HL-60 (cell line): ENCODE measurements at regions not wholly inside any gene's neighbourhood (a gene's known extent, or its start where the extent isn't known, plus 50 kb on each side); places are given as distances from the start of the nearest gene placed in this dataset.

Experiments
- DNase-seq, 2 experiments: peaks; one replicate each; pipeline ENCODE4 v3.0.0-alpha.2; 2010 to 2020; ENCODE audit warnings: low read depth in 1 of 2, low spot score in 1 of 2
- H3K27ac ChIP-seq: fragments of 250-450 bp; sonication (Bioruptor Pico); replicated peaks from 2 replicates; pipeline ENCODE4 v1.5.1; 2020; ENCODE audit warnings: mild to moderate bottlenecking, moderate library complexity
- H3K27me3 ChIP-seq: fragments of 250-450 bp; sonication (Bioruptor Pico); 2 replicates; pipeline ENCODE4 v1.5.1; 2021; ENCODE audit warnings: mild to moderate bottlenecking, moderate library complexity; ENCODE audit not compliant: insufficient read depth, poor library complexity, severe bottlenecking
- H3K4me3 ChIP-seq: replicated peaks from 2 replicates; pipeline ENCODE4 v1.5.1; 2011; ENCODE audit warnings: mild to moderate bottlenecking, control low read depth, low read length; ENCODE audit not compliant: insufficient read depth
- CTCF ChIP-seq: IDR thresholded peaks from one replicate; pipeline ENCODE4 v1.5.1; 2011; ENCODE audit warnings: low read length, control low read depth, inconsistent platforms; ENCODE audit not compliant: insufficient read depth
- GABPA ChIP-seq: IDR thresholded peaks from 2 replicates; pipeline ENCODE4 v1.6.1; 2012; ENCODE audit warnings: low read depth
- POLR2AphosphoS5 ChIP-seq: IDR thresholded peaks from 2 replicates; pipeline ENCODE4 v1.6.1; 2012; ENCODE audit warnings: low read depth
- REST ChIP-seq: IDR thresholded peaks from 2 replicates; pipeline ENCODE4 v1.6.1; 2012; ENCODE audit warnings: low read depth; ENCODE audit not compliant: insufficient replicate concordance
- SPI1 ChIP-seq: IDR thresholded peaks from 2 replicates; pipeline ENCODE4 v1.6.1; 2012; ENCODE audit warnings: low read depth, mild to moderate bottlenecking, borderline replicate concordance

GRCh38 chr21:25127811-25128210, 479.5 kb downstream of the MRPL39 start:
- Histone ChIP-seq H3K4me3 (no peak overlapping the region), H3K27ac (no peak overlapping the region), H3K27me3 (no peaks in the 10 kb centered on the region)
- no peak for DNase-seq
- TF ChIP-seq GABPA (no peak), SPI1 (no peak), POLR2AphosphoS5 (no peak), CTCF (no peak), REST (no peak)

- H3K27me3 ChIP-seq = no peaks in the 10 kb centered on the region
- no peak for DNase-seq
- H3K27ac ChIP-seq = no peak overlapping the region
- TF ChIP-seq POLR2AphosphoS5 (no peak), GABPA (no peak), SPI1 (no peak), REST (no peak), CTCF (no peak)
- no peak overlapping the region for H3K4me3 ChIP-seq
Measured at GRCh38 chr21:25127007-25127406, 480.3 kb downstream of the MRPL39 start.

- Histone ChIP-seq H3K27me3 (no peaks in the 10 kb centered on the region), H3K27ac (no peak overlapping the region), H3K4me3 (no peak overlapping the region)
- DNase-seq = no peak
- TF ChIP-seq REST (no peak), CTCF (no peak), SPI1 (no peak), POLR2AphosphoS5 (no peak), GABPA (no peak)
Measured at GRCh38 chr21:25126564-25126963, 480.7 kb downstream of the MRPL39 start.
